Hematopoietic multipotent progenitor cell treated with erythropoietin and hydrocortisone succinate and interleukin-3 and kit ligand, for 8 days (in vitro differentiated cells): ENCODE measurements at regions not wholly inside any gene's neighbourhood (a gene's known extent, or its start where the extent isn't known, plus 50 kb on each side); places are given as distances from the start of the nearest gene placed in this dataset.
A peak's percentile ranks its signal among the peaks of the same experiment; 100 is the strongest.
"Not testable (repeated sequence)": the region's sequence is repeated elsewhere in the genome, so short reads cannot be mapped to it uniquely, and the experiment has no call there.

ENCODE experiments used
- DNase-seq: peaks from one replicate; pipeline ENCODE4 v3.0.0-alpha.2; 2015

DNA sequence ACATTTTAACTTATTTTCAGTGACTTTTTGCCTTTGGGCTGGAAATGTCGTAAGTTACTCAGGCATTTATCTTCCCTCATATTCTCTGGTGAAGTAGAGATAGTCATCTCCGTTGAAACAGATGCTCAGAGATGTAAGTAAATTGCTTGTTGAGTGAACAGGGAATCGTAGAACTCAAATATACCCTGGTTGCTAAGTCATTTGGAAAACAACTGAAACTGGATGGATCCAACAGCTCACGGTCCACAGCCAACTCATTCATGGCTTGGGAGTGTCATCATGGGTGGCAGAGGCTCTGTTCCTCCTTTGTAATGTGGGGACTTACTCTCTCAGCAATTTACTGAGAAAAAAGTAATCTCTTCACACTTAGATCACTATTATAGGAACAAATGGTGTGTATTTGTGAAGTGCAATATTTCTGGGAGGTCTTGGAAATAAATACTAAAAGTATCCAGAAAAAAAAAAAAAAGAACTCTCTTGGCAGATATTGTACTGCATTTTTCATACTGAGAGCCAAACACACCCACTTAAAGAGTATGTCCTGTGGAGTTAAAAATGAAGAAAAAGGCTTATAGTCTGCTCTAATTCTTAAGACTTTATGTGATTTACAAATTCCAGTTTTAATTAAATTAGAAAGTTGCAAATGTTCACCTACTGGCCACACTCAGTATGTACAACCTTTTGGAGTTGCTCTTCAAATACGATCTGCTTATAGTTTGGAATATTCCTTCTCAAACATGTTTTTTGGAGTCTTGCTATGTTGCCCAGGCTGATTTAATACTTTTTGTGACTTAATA, 107.4 kb downstream of the LEPR start:
- peak; percentile 64 for DNase-seq

- no peak for DNase-seq
Observed at GRCh38 chr1:65531972-65532570, 111.6 kb downstream of the LEPR start.

- DNase-seq = no peak
Observed at GRCh38 chr1:65535981-65536380, 115.5 kb downstream of the LEPR start.

DNA sequence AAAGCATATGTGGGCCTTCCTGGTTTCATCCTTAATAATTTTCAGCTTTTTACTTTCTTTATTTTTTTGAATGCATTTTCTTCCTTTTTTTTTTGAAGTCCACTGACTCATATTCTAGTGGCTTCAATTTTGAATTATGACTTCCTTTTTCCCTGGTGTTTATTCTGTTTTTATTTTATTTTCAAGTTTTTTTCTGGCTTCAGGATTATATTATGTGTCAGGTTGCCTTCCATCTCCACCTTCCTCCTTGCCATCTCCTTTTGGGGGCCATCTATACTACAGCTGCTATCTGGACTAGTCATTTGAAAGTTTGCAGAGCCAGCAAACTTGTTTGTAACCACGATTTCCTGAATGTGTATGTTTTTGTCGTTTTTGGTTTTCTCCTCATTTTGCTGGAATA, 117.6 kb downstream of the LEPR start:
- DNase-seq = peak; percentile 59

DNA sequence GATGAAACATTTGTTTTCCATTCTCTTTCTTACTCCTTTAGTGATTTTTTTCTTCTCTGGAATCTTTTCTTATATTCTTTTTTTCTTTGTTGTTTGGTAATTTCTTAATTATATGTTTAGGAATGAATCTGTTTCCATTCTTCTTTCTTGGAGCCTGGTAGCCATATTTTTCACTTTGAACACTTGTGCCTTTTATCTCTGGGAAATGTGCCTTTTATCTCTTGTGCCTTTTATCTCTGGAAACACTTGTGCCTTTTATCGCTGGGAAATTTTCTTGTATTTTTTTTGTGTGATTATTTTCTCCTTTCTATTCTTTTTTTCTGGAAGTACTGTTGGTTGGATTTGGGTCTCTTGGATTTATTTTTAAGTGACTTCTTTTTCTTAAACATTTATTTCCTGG, 118.2 kb downstream of the LEPR start:
- DNase-seq = peak; percentile 76

DNA sequence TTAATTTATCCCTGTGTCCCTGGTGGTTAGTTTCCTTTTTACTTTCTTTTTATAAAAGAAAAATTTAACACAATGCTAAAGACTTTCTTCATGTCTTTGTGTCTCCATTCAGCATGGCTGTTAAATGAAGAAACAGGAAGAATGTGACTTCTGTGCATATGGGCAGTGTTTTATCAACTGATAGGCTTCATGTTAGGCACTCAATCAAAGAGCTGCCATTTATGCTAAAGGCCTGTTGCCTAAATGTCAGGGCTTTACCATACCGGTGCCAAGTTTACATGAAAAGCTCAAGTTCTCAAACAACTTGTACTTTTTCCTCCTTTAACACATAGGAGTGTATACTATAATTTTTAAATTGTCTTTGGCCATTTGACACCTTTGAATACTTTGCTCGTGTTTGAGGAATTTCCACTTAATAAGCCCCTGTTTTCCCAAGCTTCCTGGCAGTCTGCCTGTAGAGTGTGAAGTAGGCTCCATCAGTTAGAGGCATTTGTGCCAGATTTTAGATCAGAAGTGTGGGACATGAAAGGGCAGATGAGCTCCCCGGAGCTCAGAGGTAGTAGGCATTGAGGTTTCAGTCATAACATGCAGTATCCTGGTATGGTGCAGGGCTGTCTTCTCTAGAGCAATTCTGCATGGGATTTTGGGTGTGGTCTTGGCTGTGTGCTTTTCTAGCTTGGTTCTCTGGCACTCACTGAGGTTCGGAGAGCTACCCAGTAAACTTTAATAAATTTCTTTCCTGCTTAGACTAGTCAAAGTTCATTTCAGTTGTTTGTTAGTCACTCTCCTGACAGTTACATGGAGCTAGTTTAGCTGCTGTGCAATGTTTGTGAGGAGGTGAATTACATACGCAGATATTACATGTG, 119.0 kb downstream of the LEPR start:
- peak; percentile 66 for DNase-seq

DNA sequence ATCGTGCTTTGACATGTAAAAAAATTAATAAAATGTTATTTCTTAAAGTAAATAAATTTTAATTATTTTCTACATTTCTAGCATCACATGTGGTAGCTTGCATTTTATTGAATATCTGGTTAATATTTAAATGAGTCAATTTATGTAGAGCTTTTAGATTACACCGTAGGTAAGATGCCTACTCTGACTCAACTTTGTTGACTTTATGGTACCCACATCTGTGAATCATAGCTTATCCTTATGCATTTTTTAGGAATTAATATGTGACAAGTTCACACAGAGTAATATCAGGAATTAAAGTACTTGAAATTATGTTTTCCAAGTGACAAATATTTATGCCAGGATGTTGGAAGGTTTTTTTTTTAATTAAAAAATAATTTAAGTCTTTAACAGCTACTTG, 120.7 kb downstream of the LEPR start:
- DNase-seq = no peak

GRCh38 chr1:65541865-65542264, 121.4 kb downstream of the LEPR start:
- no peak for DNase-seq

- DNase-seq = not testable (repeated sequence)
Observed at GRCh38 chr1:65542592-65542991, 122.1 kb downstream of the LEPR start.

GRCh38 chr1:65550306-65551010, 130.0 kb downstream of the LEPR start:
- DNase-seq = not testable (repeated sequence)

- not testable (repeated sequence) for DNase-seq
Observed at GRCh38 chr1:65552484-65552883, 132.0 kb downstream of the LEPR start.

GRCh38 chr1:65554086-65554764, 133.8 kb downstream of the LEPR start:
- DNase-seq = peak; percentile 39

DNA sequence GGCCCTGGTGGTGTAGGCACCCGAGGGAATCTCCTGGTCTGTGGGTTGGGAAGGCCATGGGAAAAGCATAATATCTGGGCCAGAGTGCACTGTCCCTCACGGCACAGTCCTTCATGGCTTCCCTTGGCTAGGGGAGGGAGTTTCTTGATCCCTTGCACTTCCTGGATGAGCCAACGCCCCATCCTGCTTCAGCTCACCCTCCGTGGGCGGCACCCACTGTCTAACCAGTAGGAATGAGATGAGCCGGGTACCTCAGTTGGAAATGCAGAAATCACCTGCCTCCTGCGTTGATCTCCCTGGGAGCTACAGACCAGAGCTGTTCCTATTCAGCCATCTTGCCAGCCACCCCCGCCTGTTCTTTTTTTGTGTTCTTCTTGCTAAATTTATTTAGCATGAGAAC, 134.4 kb downstream of the LEPR start:
- no peak for DNase-seq

DNA sequence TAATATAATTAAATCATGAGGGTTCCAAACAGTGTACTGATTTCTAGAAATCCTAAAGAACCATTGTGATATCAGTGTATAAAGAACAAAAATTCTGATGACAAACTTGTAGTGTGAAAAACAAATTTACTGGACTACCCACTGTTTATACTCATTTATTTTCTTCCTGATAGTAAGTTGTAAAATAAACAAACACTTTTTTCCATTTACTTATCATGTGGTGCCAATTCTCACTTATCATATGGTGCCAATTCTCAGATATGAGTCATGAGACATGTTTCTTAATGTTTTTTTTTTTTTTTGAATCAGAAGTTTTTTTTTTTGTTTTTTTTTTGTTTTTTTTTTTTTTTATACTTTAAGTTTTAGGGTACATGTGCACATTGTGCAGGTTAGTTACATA, 137.7 kb downstream of the LEPR start:
- DNase-seq = peak; percentile 69

- DNase-seq = no peak
Observed at GRCh38 chr1:65564493-65564892, 144.0 kb downstream of the LEPR start.

- no peak for DNase-seq
Observed at GRCh38 chr1:65568285-65568684, 147.8 kb downstream of the LEPR start.

- no peak for DNase-seq
Observed at GRCh38 chr1:65572701-65573421, 152.4 kb downstream of the LEPR start.

GRCh38 chr1:65577278-65577677, 156.8 kb downstream of the LEPR start:
- DNase-seq = peak; percentile 96

DNA sequence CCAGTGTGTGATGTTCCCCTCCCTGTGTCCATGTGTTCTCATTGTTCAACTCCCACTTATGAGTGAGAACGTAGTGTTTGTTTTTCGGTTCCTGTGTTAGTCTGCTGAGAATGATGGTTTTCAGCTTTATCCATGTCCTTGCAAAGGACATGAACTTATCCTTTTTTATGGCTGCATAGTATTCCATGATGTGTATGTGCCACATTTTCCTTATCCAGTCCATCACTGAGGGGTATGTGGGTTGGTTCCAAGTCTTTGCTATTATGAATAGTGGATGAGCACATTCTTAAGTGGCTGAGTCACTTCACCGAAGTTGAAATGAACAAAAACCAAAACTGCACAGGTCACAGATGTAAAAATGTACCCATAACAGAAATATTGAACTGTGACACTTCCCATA, 157.5 kb downstream of the LEPR start:
- DNase-seq = not testable (repeated sequence)

DNA sequence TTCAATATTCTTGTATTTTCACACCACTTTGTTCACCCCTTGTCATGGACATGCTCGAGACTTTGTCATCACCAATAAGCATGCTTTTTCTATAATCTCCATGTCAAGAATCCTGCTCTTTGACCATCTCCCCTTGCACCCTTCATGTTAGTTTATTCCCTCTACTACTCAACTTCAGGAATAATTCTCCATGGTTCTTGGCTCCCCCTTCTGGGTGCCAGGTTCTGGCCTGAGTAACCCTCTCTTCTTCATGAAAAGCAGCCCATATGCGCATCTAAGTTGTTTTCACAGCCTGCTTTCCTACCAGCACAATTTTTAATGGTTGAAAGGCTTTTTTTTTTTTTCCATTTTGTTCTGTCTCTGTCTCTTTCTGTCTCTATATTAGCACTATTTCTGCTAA, 160.7 kb downstream of the LEPR start:
- peak; percentile 45 for DNase-seq

- no peak for DNase-seq
Observed at GRCh38 chr1:65584399-65584798, 163.9 kb downstream of the LEPR start.

- DNase-seq = no peak
Observed at GRCh38 chr1:65590279-65590678, 169.8 kb downstream of the LEPR start.
